CD4-positive, alpha-beta T cell treated with Interleukin-2 at 100 ng/mL for 4 hours (primary cell): ENCODE measurements at regions not wholly inside any gene's neighbourhood (a gene's known extent, or its start where the extent isn't known, plus 50 kb on each side); places are given as distances from the start of the nearest gene placed in this dataset.
"Not testable (repeated sequence)": the region's sequence is repeated elsewhere in the genome, so short reads cannot be mapped to it uniquely, and the experiment has no call there.

Experiments
- DNase-seq: peaks from one replicate; pipeline ENCODE4 v3.0.0-alpha.2; 2020; ENCODE audit warnings: low spot score

DNA sequence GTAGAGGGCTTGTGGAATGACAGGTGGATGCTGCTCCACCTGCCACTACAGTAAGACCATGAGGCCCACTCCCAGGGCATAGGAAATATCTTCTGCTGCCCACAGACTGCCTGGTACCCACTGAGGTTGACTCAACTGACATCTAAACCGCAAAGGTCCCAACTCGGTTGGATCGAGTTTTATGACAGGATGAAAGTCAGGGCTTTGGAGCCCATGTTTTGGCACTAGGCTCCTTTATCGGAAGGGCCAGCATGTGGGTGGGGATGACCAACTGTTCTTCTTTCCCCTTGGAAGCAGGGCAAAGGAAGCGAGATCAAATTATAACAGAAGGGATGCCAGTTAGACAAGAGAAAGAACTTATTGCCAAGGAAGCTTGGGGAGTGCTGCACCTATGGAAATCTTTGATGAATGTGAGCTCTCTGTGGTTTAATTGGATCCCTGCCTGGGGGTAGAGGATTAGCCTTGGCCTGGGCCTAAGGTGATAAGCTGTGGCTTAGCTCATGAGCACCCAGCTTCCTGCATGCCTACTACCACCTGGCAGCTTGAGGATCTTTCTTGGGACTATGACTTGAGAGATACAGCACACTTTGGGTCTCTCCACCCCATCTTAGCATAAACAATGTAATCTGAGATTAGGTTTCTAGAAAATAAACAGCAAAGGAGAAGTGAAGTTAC is 121.8 kb downstream of the KCNA5 start:
- no peak for DNase-seq

GRCh38 chr12:5166976-5167375 is 123.3 kb downstream of the KCNA5 start:
- DNase-seq = no peak

DNA sequence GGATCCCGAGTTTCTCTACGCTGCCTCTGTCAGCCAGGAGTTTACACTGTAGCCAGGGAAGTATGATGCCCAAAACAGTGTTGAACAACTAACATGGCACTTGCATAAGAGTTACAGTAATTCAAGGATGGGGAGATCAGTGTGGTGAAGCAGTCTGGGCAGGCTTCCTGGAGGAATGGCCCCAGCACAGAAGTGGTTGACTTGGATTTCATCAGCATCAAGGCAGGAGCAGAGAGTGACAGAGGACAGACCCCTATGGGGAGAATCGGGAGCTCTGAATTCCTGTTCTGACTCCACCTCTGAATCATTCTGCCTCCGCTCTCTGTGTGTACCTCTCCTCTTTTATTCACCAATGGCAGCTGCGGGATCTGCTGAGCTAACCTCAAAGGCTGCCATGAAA is 124.5 kb downstream of the KCNA5 start:
- no peak for DNase-seq

- DNase-seq = no peak
Measured at GRCh38 chr12:5170844-5171243, 127.2 kb downstream of the KCNA5 start.

DNA sequence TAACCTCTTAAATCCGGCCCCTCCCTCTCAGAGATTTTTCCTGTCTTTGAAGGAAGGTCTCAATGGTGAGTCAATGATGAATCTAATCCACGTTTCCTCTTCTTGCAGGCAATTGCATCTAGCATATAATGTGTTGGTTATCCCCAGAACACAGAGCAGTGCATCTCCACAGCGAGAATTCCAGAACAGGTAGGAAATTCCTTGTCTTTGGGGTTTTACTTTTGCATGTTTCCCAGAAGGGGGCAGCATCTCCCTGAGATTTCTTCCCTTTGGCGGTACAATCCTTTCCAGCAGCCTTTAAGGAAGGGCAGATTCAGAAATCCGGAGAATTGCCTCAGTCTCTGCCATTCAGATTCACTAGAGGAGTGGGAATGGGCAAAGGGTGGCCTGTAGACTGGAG is 128.0 kb downstream of the KCNA5 start:
- no peak for DNase-seq

GRCh38 chr12:5172886-5173285 is 129.2 kb downstream of the KCNA5 start:
- no peak for DNase-seq

- no peak for DNase-seq
Measured at GRCh38 chr12:5173511-5174011, 129.9 kb downstream of the KCNA5 start.

DNA sequence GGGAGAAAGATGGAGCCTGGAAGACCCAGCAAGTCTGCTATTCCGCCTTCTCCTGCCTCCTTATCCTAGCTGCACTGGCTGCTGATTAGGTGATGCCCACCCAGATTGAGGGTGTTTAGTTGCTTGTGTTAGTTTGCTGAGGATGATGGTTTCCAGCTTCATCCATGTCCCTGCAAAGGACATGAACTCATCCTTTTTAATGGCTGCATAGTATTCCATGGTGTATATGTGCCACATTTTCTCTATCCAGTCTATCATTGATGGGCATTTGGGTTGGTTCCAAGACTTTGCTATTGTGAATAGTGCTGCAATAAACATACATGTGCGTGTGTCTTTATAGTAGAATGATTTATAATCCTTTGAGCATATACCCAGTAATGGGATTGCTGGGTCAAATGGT is 131.7 kb downstream of the KCNA5 start:
- DNase-seq = not testable (repeated sequence)

- DNase-seq = no peak
Measured at GRCh38 chr12:5176036-5176435, 132.4 kb downstream of the KCNA5 start.

GRCh38 chr12:5177096-5177495 is 133.4 kb downstream of the KCNA5 start:
- DNase-seq = no peak

DNA sequence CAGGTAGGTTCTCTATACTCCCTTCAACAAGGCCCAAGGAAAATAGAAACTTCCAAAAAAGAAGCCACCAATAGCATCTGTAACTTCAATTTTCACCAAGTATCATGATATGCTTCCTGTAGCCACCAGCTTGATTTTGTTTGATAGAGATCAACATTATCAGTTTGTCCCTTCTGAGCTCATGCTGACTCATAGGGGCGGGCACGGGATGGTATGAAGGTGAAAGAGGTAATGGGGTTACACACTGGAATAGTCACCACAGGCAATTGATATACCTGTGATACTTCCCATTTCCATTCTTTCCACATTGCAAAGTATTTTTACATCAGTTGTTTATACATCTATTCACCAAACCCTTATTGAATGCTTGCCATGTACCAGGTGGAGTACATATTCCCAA is 134.1 kb downstream of the KCNA5 start:
- DNase-seq = no peak

GRCh38 chr12:5178571-5178970 is 134.9 kb downstream of the KCNA5 start:
- DNase-seq = no peak

DNA sequence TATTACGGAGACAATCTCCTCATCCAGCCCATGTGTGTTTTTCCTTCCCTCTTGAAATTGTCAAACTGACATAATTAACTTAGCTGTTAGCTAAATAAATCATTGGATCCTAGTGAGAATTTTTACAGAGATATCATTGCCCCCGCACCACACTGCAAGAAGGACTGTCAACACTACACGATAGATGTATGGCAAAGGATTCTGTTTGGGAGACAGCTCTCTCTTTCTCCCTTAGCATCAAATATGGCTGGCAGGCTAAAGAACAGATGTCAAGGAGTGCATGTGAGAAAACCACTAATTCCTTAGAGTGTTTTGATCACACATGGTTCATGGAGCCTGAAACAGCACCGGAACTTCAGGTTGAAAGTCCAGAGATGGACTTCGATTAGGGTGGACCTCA is 136.8 kb downstream of the KCNA5 start:
- no peak for DNase-seq

DNA sequence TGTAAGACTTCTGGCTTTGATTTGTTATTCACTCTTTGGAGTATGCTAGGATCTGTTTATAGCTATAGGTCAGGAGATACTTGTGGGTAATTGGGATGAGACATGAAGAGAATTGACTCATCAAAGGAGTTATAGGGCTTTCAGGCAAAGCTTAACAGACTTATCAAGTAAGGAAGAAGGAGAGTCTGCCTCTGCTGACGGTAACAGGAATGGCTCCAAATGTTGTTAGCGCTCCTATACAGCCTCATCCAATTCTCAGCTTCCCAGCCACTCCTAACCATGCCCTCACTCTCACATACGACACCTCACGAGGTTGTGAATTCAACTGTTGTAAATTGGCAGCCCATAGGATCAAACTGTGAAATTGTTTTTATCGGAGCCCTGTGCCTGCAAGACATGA is 140.5 kb downstream of the KCNA5 start:
- no peak for DNase-seq

DNA sequence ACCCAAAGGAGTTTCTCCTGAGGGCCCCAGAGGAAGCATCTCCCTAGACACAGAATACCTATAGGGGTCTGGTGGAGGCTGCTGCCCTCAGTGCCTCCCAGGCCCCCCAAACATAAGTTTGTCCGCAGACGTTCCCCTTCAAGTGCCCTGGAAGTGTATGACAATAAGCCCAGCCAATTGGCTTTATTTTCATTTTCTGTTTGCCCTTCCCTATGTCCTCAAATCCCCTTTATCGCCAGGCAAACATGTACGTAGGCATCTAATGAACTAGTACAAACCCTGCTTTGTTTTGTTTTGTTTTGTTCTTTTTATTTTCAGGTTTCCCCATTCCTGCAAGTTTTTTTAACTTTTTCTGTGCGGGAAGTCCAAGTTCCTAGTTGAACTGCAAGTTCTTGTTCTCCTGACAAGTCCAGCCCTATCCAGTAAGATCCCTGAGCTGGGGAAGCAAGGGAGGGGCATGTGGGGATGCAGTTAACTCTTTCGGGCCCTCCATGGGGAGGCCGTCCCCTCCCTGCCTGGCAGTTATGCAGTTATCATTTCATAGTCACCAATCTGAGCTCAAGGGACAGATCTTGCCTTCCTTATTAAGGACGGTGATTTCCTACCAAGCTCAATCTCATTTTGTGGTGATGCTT is 141.9 kb downstream of the KCNA5 start:
- no peak for DNase-seq

GRCh38 chr12:5186715-5187114 is 143.0 kb downstream of the KCNA5 start:
- no peak for DNase-seq

DNA sequence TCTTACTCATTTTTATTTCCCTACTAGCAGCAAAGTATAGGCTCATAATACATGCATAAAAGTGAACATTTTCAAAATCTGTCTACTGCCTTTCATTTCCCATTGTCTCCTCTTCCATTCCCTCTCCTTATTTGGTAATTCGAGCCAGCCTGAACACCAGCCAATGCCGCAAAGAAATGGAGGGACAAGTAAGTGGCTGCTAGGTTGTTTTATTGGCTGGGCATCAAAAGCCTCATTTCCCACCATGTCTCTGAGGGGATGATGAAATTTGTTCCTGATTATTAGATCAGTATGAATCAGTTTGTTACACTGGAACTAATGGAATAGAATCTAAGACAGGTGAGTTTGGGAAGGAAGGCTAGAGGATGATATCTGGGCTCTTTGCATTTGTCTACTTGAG is 143.5 kb downstream of the KCNA5 start:
- no peak for DNase-seq

DNA sequence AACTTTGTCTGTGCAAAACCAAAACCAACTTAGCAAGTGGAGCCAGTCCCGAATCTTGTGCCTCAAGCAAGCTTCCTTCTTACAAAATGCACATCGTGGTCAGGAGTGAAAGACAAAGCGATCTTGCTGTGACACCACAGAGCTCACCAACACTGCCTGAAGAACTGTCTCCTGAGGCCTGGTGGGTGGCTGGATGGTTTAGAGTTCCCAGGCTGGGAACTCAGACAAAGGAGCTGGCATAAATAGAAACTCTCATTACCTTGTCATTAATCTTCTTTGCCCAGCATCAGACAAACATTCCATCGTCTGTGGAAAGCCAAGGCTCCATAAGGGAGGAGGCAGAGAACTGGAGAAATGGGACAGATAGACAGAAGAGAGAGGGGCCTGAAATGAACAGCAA is 144.8 kb downstream of the KCNA5 start:
- DNase-seq = no peak

DNA sequence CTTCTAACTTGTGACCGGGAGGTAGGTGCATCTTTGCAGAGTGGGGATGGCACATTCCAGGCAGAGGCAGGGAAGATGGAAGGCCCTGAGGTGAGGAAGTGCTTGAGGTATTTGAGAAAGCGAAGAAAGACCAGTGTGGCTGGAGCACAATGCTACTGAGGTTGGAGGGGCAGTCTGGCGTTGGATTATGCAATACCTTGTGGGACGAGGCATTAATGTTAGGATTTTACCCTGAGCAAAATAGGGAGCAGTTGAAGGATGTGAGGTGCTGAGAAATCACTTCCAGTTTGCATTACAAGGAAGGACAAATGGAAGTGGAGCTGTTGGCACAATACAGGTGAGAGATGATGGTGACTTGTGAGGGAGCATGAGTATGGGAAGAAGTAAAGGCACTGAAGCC is 145.5 kb downstream of the KCNA5 start:
- DNase-seq = no peak

GRCh38 chr12:5191803-5192538 is 148.3 kb downstream of the KCNA5 start:
- no peak for DNase-seq

GRCh38 chr12:5192726-5193125 is 149.0 kb downstream of the KCNA5 start:
- no peak for DNase-seq

- no peak for DNase-seq
Measured at GRCh38 chr12:5194306-5194705, 150.6 kb downstream of the KCNA5 start.

DNA sequence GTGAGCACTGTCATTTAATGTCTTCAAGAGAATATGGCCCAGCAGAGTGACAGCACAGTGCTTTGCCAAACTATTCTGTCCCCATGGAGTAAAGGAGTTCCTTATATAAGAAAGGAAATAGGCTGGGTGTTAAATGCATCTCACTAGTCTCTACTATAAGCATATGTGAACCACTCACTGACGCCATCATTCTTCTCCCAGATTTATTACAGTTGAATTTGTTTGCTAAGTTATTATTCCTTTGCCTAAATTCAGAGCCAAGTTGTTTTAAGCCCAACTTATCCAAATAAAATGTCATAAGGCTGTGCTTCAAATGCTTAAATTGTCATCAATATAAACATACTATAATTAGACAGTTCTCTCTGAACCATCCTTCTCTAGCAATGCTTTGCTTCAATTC is 151.6 kb downstream of the KCNA5 start:
- DNase-seq = no peak
